CD1c-positive myeloid dendritic cell (primary cell): ENCODE measurements at regions not wholly inside any gene's neighbourhood (a gene's known extent, or its start where the extent isn't known, plus 50 kb on each side); places are given as distances from the start of the nearest gene placed in this dataset.
"Not testable (repeated sequence)": the region's sequence is repeated elsewhere in the genome, so short reads cannot be mapped to it uniquely, and the experiment has no call there.

Experiments used
- DNase-seq: peaks from one replicate; pipeline ENCODE4 v3.0.0-alpha.2; 2016; ENCODE audit errors: extremely low spot score

DNA sequence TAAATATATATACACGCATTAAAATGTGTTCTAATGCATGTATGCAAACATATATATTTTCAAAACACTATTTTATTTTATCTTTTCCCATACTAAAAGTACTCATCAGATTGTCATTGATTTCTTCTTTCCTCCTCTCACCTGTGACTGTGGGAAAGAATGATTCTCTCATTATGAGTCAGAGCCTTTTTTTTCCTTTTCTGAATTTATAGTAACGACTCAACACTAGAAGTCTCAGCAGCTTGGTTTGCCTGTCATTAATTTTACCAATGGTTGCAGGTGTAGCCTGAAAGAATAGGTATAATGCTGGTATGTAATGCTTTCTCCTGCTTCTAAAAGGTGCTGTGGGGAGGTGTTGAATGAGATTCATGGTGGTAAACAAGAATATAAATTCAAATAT is 328.7 kb downstream of the UTRN start:
- DNase-seq = no peak

GRCh38 chr6:144615870-144616269 is 330.7 kb downstream of the UTRN start:
- no peak for DNase-seq

DNA sequence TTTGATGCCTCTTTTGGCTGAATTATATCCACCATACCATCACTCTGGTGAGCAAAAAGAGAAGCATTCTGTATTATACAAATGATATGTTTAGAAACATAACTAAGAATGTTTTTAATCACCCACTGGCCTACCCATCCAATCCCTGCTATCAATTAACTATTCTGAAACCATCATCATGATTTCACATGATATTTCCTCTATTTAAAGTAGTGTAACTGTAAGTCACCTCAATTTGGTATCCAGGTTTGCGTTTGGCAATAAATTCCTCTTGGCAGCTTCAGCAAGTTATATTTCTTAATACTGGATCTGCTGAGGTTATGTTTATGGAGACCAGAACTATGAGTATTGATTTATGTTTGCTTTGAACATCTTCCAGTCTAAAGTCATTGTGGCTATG is 332.1 kb downstream of the UTRN start:
- no peak for DNase-seq

DNA sequence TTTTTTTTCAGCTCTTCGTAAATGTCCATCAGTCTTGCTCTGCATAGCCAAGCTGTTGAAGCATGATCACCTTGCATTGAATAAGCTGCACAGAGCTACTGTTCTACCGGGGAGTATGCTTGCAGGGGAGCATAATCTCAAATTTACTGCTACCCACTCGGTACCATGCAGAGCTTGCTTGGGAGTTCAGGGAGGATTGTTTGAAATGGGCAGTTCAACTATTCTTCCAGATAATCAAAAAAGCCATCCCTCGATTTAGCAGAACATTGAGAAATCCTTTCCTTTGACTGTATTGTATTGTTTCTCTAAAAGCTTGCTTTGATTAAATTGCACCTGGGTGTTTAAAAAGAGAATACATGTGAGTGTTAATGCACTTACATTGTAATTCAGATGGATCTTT is 332.6 kb downstream of the UTRN start:
- no peak for DNase-seq

GRCh38 chr6:144619966-144620365 is 334.8 kb downstream of the UTRN start:
- no peak for DNase-seq

DNA sequence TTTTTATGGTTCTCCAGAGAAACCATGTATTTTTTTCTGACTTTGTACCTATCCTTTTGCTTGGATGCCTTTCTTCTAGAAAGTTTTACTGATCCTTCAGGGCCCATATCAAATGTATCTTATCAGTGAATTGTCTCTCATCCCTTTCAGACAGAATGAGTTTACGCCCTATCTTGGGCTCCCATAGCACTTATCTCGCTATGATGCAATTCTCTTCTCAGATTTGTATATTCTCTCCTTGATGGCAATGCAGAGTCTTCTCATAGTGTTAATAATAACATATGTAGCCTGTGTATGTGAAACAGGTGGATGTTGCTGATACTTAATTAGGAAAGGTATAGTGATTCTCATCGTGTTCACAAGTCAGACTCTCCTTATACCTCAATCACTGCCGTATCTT is 336.2 kb downstream of the UTRN start:
- DNase-seq = no peak

- DNase-seq = no peak
Measured at GRCh38 chr6:144624246-144624645, 339.1 kb downstream of the UTRN start.

DNA sequence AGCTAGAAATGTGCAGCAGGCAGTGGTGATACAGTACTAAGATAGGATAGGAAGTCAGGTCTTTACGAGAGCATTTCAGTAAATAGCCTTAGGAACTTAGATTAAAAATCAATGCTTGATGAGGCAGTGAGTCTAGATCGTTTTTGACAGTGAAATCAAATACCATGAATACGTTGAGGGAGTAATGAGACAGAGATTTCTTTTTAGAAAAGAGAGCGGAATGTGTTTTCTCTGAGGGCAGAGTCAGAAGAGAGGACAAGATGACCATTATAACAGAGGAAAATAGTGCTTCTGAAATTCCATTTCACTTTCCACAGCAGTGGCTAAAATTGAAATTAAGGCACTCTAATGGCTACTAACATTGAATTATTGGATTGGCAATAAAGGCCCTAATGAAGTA is 339.6 kb downstream of the UTRN start:
- no peak for DNase-seq

GRCh38 chr6:144630857-144631256 is 345.7 kb downstream of the UTRN start:
- DNase-seq = no peak

- DNase-seq = peak; percentile 66
Measured at GRCh38 chr6:144632266-144632665, 347.1 kb downstream of the UTRN start.

- DNase-seq = no peak
Measured at GRCh38 chr6:144633886-144634285, 348.8 kb downstream of the UTRN start.

GRCh38 chr6:144634371-144634770 is 349.2 kb downstream of the UTRN start:
- DNase-seq = no peak

DNA sequence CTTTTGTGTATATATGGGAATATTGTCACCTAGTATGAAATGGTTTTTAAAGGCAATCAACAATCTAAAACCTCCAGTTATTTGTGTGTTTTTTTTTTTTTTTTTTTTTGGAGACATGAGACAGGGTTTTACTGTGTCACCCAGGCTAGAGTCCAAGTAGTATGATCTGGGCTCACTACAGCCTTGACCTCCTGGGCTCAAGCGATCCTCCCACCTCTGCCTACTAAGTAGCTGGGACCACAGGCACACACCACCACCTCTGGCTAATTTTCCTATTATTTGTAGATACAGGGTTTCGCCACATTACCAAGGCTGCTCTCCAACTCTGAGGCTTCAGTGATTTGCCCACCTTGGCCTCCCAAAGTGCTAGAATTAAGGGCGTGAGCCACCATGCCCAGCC is 349.9 kb downstream of the UTRN start:
- DNase-seq = no peak

DNA sequence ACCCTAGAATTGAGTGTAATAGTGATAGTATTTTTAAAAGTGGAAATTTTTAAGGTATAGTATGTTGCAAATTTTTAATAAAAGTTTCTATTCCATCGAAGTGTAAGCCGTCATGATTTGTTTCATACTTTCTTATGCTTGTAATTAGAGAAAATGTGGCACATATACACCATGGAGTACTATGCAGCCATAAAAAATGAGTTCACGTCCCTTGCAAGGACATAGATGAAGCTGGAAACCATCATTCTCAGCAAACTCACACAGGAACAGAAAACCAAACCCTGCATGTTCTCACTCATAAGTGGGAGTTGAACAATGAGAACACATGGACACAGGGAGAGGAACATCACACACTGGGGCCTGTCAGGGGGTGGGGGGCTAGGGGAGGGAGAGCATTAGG is 350.9 kb downstream of the UTRN start:
- DNase-seq = not testable (repeated sequence)

DNA sequence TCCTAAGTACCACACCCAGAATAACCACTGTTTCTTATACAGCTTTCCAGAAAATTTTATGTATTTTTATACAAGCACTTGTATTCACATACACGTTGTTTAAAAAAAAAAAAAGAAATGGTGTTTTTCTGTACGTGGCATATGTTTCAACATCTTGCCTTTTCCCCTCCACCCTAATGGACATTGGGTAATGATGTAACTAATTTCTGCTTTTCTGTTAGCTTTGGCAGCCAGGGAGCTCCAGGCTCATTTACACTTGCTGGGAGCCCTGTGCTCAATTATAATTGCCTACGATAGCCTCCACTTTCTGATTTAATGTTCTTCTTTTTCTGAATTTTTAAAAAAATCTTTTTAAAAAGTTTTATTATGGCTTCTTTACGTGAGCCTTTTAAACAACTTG is 352.4 kb downstream of the UTRN start:
- peak; percentile 68 for DNase-seq

DNA sequence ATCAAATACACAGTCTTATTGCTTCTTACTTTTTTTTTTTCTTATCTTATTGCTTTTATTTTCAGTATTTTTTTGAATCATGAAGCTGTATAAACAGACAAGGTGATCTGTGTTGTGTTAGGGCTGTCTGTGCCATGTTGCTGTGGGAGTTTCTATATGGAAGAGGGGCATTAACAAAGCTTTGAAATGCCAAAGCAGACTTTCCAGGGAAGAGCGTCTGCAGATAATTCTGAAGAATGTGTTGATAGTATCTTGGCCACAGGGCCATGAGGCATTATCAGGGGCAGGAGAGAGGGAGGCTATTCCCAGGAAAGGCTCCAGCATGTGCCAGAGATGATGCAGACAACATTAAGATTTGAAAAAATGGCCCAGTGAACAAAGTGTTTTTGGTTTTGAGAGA is 354.5 kb downstream of the UTRN start:
- no peak for DNase-seq

- no peak for DNase-seq
Measured at GRCh38 chr6:144641286-144641685, 356.2 kb downstream of the UTRN start.

- DNase-seq = no peak
Measured at GRCh38 chr6:144644776-144645175, 359.6 kb downstream of the UTRN start.

- no peak for DNase-seq
Measured at GRCh38 chr6:144646093-144647056, 361.2 kb downstream of the UTRN start.

DNA sequence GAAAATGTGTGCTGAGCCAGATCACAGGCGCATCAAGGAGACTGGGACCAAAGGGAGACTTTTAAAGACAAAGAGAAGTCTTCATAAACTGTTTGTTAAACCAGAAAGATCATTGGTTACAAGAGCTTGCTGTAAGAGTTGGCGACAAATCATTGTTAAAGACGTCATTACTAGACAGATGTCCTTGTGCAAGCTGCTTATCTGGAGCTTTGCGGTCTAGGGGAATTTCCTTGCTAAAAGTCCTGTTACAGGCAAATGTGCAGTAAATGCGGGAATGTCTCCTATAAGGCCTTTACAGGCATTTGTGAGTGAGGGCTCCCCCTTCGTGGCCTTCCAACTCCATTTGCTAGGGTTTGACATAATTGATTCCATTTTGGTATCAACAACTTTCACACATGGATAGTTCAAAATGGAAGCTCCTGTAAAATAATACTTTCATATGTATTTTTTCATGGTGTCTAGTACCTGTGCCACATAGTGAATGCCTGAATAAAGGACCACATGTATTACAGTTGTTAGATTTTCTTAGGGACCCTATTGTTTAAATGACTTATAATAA is 362.4 kb downstream of the UTRN start:
- DNase-seq = no peak

DNA sequence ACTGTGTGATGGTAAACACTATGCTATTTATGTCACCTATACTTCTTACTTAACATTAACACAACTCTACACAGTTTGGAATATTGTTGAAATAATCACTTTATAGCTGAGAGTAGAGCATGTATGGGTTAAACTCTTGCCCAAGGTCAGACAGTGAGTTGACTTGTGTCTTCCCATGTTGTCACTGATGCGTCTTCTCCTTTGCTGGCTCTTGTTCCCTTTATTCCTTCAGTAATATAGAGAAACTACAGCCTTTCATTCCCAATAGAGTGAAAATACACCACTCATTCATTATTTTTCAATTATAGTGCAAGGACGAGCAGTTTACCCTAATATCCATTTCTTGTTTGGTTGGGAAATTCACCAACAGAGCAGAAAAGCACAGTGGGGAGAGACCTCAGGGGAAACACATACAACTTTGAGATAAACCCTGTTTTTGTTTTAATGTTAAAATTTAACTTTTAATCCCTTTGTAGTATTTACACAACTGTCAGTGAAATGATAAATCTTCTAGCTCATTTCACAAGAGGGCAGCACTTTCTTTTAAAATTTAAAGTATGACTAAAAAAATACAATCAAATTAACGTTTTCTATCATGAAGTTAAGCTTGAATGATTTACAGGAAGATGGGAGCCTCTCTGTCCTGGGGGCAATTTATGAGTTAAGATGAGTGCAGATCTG is 363.0 kb downstream of the UTRN start:
- DNase-seq = no peak

- DNase-seq = no peak
Measured at GRCh38 chr6:144649085-144649484, 363.9 kb downstream of the UTRN start.

GRCh38 chr6:144651234-144651633 is 366.1 kb downstream of the UTRN start:
- no peak for DNase-seq
